Dermis blood vessel endothelial cell (primary cell): ENCODE measurements at regions not wholly inside any gene's neighbourhood (a gene's known extent, or its start where the extent isn't known, plus 50 kb on each side); places are given as distances from the start of the nearest gene placed in this dataset.
A peak's percentile ranks its signal among the peaks of the same experiment; 100 is the strongest.
"Not testable (repeated sequence)": the region's sequence is repeated elsewhere in the genome, so short reads cannot be mapped to it uniquely, and the experiment has no call there.

Experiments
- DNase-seq: peaks from one replicate; pipeline ENCODE4 v3.0.0; 2010

GRCh38 chr21:5066682-5067251 lies 5454.6 kb upstream of the TPTE start:
- not testable (repeated sequence) for DNase-seq

GRCh38 chr21:5067326-5068048 lies 5453.9 kb upstream of the TPTE start:
- not testable (repeated sequence) for DNase-seq

- DNase-seq = not testable (repeated sequence)
Measured at GRCh38 chr21:5068649-5069048, 5452.7 kb upstream of the TPTE start.

DNA sequence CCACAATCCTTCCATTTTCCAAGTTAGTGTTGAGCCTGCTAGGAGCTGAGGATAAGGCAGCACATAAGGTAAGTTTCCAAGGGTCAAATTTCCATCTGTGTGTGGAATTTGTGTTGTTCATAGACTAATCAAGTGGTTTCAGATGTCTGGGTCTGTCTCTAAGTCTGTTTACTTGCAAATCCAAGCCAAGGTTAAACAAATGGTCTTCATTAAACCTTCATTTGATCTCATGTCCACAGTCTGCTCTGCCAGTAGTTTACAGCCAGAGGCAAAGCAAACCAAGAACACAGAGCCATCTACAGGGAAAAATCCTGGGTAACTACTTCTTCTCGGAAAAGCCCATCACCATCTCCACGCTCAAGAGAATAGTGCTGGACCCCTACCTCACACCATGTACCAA lies 5450.2 kb upstream of the TPTE start:
- not testable (repeated sequence) for DNase-seq

DNA sequence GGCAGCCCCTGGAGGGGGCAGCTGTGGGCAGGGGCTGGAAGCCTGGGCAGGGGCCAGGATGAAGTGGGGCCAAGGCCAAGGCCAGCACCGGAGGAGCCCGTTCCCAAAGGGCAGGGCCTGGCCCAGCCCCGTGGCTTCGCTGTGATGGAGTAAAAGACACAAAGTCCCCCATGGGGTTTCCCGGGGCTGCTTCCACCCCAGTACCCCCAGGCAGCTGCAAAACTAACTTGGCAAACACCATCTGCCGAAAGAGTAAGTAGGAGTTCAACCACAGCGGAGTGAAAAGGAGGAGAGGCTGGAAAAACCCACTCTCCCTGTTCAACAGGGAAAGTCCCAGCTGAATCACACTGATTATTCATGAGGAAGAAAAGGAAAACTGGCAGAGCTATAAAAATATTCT lies 5444.5 kb upstream of the TPTE start:
- not testable (repeated sequence) for DNase-seq

DNA sequence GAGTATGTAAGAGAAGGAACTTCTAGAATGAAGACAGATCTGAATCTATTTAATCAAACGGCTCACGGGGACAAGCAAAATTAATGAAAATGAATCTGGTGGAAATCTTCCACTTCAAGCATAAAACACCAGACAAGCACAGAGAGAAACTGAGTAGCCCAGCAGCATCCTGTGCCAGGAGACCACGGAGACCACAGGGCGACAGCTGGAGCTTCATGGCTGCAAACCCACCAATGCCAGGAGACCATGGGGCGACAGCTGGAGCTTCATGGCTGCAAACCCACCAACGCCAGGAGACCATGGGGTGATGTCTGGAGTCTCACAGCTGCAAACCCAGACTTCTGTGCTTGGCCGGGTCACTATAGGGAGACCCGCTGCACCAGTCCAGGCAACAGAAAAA lies 5442.0 kb upstream of the TPTE start:
- DNase-seq = not testable (repeated sequence)

DNA sequence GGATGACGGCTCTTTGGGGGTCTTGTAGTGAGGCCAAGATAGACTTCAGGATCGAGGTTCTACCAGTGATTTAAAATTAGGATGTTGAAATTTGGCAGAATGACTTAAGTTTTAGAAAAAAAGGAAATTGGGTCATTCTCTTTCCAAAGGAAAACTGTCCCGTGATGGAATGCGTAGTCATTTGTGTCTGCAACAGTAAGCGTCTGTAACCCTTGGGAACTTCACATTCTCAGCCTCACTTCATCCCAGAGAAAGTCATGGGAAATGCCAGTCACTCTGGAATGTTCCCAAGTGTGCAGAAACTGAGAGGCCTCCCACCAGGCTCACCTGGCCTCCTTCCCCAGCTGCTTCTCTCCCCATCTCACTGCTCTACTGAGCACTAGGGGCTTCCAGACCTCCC lies 5441.4 kb upstream of the TPTE start:
- not testable (repeated sequence) for DNase-seq

GRCh38 chr21:5084246-5084645 lies 5437.1 kb upstream of the TPTE start:
- not testable (repeated sequence) for DNase-seq

DNA sequence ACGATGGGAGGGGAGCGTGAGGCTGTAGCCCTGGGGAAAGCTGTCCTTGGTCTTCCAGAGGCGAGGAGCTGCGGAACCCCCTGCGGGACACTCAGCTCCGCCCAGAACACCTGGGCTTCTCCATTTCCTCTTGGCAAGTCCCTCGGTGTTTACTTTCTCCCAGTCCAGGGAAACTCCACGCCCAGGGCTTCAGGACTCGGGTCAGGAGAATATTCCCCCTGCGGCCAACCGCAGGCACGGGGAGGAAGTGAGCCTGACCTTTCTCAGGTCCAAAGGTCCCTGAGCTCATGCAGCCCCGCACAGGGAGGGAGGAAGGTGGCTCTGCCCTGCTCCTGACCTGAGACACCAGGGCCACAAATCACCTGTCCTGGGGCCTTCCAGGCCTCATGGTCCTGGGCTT lies 5435.9 kb upstream of the TPTE start:
- not testable (repeated sequence) for DNase-seq

DNA sequence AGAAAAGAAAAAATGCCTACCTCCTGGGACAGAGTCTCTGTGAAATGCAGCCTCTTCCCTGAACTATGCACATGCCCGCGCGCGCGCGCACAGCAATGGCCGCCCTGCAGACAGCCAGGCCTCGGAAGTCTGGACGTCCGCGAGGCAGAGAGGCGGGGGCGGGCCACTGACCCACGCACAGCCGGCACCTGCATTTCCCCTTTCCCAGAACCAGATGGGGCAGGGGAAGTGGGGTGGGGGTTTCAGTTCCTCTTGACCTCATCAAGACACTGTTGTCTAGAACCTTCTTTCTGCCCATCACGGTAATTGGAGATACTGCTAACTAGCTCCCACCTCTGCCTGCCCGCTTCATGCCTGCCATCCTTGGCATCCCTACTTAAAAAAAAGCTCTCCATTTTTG lies 5435.0 kb upstream of the TPTE start:
- not testable (repeated sequence) for DNase-seq

DNA sequence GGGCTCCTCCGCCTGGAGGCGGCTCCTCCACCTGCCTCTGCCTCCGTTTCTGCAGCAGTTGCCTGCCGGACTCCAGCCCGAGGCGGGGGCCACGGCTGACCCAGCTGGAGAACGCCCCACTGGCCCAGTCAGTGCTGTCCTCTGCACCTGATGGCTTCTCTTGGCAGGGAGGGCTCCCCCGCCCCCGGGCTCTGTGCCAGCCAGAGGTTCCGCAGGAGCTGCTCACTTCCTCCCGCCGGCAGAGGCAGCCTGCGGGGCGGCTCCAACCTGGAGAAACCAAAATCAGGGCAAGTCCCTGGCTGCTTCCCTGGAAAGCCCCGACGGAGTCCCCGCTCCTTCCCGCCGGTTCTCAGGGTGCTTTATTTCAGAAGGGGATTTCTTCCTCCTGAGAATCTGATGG lies 5432.6 kb upstream of the TPTE start:
- DNase-seq = not testable (repeated sequence)

DNA sequence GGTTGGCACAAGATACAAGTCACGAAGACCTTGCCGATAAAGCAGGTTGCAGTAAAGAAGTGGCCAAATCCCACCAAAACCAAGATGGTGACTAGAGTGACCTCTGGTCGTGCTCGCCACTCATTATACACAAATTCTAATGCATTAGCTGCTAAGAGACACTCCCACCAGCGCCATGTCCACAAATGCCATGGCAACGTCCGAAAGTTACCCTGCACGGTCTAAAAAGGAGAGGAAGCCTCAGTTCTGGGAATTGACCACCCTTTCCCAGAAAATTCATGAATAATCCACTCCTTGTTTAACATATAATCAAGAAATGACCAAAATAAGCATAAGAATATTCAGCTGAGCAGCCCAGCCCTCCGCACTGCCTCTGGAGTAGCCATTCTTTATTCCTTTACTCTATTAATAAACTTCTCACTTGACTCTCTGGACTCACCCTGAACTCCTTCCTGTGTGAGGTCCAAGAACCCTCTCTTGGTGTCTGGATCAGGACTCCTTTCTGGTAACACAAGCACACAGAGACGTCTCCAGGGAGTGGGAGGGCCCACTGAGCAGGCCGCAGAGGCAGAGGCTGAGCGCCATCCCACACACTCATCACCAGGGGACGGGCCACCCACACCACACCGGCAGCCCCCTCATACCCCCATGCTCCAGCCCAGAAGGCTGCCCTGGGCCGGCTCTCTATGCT lies 5431.8 kb upstream of the TPTE start:
- DNase-seq = not testable (repeated sequence)

DNA sequence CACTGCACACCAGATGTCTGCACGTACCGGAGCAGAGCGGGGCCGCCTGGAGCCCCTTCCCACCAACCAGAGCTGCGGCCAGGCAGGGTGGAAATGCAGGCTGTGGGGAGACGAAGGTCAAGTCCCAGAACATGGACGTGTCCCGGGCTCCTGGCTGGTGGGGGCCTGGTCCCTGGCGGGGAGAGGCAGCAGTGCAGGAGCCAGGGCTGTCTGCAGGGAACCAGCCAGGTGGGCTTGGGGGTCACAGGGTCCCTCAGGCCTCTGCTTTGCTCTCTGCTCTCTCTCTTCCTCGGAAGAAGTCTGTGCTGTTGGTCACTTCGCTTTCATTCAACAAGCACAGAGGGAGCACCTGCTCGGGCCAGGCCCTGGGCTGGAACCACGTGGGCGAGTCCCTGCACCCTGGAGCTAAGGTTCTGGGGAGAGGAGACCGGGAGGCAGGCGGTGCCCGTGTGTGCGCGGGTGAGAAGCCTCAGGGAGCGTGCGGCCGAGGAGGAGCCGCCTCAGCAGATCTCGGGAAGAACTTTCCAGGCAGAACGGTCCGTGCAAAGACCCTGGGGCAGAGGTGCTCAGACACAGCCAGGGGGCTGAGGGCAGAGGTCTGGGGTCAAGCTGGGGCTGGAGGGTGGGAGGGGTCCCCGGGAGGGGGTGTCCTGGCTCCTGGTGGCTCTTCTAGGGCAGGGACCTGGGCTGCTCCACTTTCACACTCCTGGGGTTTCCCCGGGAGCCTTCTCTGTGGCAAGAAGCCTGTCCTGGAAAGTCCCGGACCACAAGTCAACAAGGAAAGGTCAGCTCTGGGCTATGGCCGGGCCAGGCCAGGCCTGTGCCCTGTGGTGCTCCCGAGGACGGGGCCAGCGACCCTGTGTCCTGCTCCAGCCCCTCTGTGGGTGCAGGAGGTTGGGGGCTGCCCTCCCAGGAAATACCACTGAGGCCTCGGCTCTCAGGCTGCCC lies 5431.0 kb upstream of the TPTE start:
- DNase-seq = not testable (repeated sequence)

GRCh38 chr21:5091274-5091673 lies 5430.1 kb upstream of the TPTE start:
- DNase-seq = not testable (repeated sequence)

DNA sequence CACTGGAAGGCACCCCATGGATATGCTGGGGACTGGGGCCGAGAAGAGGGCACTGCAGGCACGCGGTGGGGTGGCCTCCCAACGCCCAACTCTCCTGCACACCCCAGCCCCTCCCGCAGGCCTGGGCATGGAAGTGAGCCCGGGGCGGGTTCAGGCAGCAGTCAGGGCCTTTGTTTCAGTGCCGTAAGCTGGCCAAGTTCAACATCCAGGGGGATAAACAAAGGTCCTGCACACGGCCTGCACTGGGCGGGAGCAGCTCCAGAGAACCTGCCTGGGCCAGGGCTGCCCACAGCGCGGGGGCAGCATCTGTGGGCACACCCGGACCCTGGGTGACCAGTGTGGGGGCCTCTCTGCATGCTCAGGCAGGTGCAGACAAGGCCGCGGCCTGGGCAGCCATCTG lies 5425.8 kb upstream of the TPTE start:
- DNase-seq = not testable (repeated sequence)

DNA sequence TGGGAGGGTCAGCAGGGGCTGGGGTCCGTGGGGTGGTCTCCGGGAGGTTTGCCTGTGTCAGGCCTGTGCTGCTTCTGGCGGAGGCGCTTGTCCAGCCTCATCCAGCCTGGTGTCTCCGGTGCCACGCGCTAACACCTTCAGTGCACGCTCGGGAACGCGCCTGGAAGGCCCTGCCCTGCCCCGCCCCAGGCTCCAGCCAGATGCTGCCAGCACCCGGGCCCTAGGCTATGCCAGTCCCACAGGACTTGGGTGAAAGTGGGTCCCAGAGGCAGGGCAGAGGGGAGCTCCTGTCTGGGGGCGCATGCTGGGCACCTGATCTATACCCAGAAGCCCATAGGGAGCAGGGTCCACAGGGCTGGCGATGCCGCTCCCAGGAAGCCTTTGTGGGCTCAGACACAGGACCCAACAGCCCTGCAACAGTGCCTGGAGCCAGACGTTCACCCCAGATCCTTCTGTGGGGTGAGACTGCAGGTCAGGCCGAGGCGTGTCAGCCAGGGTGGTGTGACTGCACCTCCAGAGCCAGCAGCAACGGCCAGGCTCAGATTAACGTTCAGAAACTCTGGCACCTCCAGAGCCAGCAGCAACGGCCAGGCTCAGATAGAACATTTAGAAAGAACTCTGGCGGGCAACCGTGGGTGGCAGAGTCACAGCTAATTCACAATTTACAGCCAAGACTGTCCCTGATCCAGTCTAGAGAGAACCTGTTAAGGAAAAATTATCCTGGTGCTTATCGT lies 5423.2 kb upstream of the TPTE start:
- not testable (repeated sequence) for DNase-seq

DNA sequence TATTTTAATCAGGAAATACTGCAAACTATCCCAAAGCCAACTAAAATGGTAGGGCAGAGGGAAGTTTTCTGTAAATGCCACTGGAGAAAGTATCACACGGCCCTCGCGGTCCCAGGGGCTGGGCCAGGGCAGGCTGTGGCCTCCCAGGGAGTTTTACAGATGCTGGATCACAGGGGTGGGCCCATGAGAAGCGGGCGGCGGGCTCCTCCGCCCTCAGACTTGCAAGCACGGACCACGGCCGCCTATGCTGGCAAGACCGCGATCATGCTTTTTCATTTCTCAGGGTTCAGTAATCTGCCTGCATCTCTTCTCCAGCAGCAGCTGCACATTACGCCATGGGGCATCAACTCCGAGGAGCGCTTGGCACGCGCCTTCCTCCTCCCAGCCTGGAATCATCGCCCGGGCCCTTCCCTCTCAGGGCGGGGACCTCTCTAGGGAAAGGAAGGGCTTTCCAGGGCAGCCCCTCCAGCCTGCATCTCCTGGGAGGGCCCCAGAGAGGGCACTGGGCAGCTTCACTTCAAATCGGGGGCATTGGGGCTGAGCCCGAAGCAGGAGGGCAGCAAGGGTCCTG lies 5420.7 kb upstream of the TPTE start:
- not testable (repeated sequence) for DNase-seq

GRCh38 chr21:5101749-5102148 lies 5419.6 kb upstream of the TPTE start:
- DNase-seq = peak; percentile 16

DNA sequence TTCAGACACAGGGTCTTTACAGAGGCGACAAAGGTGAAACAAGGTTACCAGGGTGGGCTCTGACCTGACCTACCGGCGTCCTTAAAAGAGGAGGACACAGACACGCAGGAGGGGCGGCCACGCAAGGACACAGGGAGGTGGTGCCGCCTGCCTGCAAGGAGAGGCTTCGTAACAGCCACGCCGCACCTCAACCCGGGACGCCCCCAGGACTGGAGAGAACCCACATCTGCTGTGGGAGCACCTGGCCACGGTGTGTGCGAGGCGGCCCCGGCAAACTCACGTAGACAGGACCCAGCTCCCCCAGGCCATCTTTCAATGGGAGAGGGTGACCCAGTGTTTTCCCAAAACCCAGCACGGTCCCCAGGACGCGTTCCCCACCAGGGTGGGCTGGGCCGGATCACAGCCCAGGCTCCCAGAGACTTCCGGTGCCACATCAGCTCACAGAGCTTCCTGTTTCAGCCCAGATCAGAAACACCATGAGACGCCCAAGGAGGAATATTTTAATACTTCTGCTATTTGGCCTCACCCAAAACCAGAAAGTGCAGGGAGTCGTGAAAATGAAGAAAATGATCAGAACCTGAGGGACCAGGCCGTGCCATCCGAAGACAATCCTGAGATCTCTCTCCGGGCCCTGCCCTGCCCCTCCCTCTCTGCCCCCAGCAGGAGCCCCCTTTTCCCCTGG lies 5417.4 kb upstream of the TPTE start:
- DNase-seq = not testable (repeated sequence)

DNA sequence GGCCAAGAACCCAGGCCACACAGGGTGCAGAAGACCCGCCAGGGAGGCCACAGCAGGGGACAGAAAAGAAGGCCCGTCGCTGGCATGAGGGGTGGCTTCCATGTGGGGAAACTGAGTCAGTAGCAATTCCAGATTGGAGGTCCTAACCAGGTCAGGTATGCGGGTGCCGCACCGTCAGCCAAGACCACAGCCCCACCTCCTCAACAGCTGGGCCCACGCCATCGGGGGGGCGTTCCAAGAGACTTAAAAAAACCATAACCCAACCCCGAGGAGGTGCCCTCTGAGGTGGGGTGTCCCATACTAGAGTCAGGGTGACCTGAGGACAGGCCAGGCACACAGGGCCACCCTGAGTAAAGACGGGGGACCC lies 5416.8 kb upstream of the TPTE start:
- DNase-seq = not testable (repeated sequence)
